Renal cortex interstitium (tissue), 11 donors: ENCODE measurements at regions not wholly inside any gene's neighbourhood (a gene's known extent, or its start where the extent isn't known, plus 50 kb on each side); places are given as distances from the start of the nearest gene placed in this dataset.

Experiments used
- DNase-seq, 11 donors: peaks; one replicate each; pipeline ENCODE4 v3.0.0-alpha.2; 2013; ENCODE audit warnings: low read depth in 9 of 11, low spot score in 4 of 11; ENCODE audit errors: extremely low read depth in 1 of 11

DNA sequence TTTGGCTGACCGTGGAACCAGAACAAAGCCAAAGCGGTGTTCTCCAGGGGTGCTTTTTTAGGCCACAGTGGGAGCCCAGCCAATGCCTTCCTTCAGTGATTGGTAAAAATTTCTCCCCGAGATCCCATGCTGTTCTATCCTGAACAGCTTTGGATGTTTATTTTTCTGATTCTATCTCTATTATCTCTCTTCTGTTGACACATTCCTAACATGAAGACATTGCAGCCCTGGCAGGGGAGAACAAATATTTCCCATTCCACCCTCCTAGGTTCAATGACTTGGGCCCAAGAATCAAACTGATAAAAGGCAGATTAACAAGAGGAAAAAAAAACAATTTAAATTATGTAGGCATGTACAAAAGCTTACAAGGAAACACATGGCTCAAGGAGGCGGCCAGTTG lies 162.7 kb downstream of the PFKFB3 start:
- no peak for DNase-seq
